Progenitor cell of endocrine pancreas (in vitro differentiated cells): ENCODE measurements at regions not wholly inside any gene's neighbourhood (a gene's known extent, or its start where the extent isn't known, plus 50 kb on each side); places are given as distances from the start of the nearest gene placed in this dataset.

Source experiments
- DNase-seq: peaks from one replicate; pipeline ENCODE4 v3.0.0; 2021; ENCODE audit warnings: low spot score; ENCODE audit not compliant: unreplicated experiment
- H3K27ac Mint-ChIP-seq: 2 replicates; pipeline ENCODE4 v1.8.0; 2021; ENCODE audit warnings: mild to moderate bottlenecking, moderate library complexity, mixed read lengths
- H3K27me3 Mint-ChIP-seq: 2 replicates; pipeline ENCODE4 v1.8.0; 2021; ENCODE audit warnings: mixed read lengths
- H3K36me3 Mint-ChIP-seq: 2 replicates; pipeline ENCODE4 v1.8.0; 2022; ENCODE audit warnings: mixed read lengths; ENCODE audit not compliant: insufficient read depth
- H3K4me1 Mint-ChIP-seq: 2 replicates; pipeline ENCODE4 v1.8.0; 2021; ENCODE audit warnings: low read depth, mixed read lengths
- H3K4me3 Mint-ChIP-seq: 2 replicates; pipeline ENCODE4 v1.8.0; 2021; ENCODE audit warnings: low read depth, mild to moderate bottlenecking, moderate library complexity, mixed read lengths
- H3K9me3 Mint-ChIP-seq: 2 replicates; pipeline ENCODE4 v1.8.0; 2021; ENCODE audit warnings: low read depth, mixed read lengths
- TF ChIP-seq, protein P1 (sequence below): fragments of 200-600 bp; sonication (generic); IDR thresholded peaks from one replicate; pipeline ENCODE4 v1.5.0; 2021; ENCODE audit warnings: antibody characterized with exemption, mild to moderate bottlenecking; ENCODE audit not compliant: unreplicated experiment

DNA sequence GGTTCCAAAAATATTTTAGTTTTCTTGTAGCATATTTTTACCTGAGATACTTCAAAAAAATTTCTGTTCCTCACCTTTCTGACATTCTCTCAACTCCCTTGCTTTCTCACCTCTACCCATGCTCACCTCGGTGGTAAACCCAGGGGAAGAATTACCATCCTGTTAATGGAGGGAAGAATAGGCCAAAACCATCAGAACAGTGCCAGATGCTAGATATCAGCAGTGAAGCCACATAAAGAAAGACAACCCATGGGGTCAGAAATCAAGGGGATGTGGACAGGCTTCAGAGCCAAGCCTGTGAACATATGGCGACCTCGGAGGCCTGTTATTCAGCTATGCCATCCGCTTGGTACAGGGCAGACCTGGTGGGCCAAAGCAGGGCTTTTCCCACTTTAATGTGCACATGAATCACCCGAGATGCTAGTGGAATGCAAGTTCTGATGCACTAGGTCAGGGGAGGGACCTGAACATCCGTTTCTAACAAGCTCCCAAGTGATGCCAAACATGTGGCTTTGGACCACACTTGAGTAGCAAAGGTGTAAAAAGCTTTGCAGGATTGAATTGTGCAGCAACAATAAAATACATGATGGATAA is 125.5 kb downstream of the NPY start:
- no peak for DNase-seq
- Mint-ChIP-seq H3K36me3 (no peaks in the 10 kb centered on the region), H3K9me3 (peaks cover 7% of the 10 kb centered on the region), H3K27ac (no peak overlapping the region), H3K4me1 (peaks cover 1% of the 10 kb centered on the region), H3K4me3 (no peak overlapping the region), H3K27me3 (peaks cover 9% of the 10 kb centered on the region)
- TF ChIP-seq, protein P1, sequence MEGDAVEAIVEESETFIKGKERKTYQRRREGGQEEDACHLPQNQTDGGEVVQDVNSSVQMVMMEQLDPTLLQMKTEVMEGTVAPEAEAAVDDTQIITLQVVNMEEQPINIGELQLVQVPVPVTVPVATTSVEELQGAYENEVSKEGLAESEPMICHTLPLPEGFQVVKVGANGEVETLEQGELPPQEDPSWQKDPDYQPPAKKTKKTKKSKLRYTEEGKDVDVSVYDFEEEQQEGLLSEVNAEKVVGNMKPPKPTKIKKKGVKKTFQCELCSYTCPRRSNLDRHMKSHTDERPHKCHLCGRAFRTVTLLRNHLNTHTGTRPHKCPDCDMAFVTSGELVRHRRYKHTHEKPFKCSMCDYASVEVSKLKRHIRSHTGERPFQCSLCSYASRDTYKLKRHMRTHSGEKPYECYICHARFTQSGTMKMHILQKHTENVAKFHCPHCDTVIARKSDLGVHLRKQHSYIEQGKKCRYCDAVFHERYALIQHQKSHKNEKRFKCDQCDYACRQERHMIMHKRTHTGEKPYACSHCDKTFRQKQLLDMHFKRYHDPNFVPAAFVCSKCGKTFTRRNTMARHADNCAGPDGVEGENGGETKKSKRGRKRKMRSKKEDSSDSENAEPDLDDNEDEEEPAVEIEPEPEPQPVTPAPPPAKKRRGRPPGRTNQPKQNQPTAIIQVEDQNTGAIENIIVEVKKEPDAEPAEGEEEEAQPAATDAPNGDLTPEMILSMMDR, result no peak

DNA sequence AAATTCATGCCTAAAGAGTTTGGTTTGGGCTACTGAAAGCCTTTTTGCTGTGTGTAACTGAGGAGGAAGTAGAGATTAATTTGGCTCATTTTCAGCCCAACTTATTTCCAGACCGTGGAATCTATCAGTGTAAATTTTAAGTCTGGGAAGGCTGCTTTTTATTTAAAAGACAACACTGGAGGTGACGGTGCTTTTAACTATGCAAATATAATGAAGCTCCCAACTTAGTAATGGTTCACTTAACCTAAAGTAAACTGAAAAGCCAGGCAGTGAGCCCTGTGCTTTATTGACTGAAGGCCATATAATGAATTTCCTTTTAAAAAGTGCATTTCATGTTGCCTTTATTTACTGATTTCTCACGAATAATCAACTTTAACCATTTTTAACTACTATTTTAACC is 127.2 kb downstream of the NPY start:
- Mint-ChIP-seq H3K27ac (no peak overlapping the region), H3K9me3 (peaks cover 7% of the 10 kb centered on the region), H3K4me1 (peaks cover 1% of the 10 kb centered on the region), H3K4me3 (no peak overlapping the region), H3K36me3 (no peaks in the 10 kb centered on the region), H3K27me3 (peaks cover 6% of the 10 kb centered on the region)
- TF ChIP-seq, protein P1, result no peak
- DNase-seq, result no peak

DNA sequence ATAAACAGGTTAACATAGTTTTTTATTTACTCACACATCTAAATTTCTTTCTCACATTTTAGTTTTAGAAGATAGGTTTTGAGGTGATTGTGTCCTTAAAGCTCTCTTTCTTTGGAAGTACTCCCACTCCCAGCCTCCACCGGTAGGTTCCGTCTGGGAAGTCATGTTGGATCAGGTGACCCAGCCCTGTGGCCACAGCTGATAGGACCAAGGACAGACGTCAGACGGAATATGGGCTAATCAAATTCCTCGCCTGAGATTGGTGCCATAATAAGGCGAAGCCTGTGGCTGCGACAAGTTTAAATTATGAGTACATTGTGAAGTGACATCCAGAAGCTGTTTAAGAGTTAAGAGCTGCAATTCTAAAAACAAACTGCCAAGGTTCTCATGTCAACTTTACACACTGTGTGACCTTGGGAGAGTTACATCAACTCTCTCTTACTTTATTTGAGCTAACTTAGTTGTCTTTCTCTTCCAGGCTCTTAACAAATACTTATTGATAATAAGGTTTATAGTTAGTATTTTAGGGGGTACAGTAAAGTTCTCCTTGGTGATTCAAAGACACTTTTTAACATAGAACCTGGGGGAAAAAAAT is 133.6 kb downstream of the NPY start:
- Mint-ChIP-seq H3K36me3 (no peaks in the 10 kb centered on the region), H3K9me3 (peaks cover 4% of the 10 kb centered on the region), H3K27me3 (no peaks in the 10 kb centered on the region), H3K27ac (no peak overlapping the region), H3K4me1 (no peaks in the 10 kb centered on the region), H3K4me3 (no peak overlapping the region)
- DNase-seq, result no peak
- TF ChIP-seq, protein P1, result no peak

DNA sequence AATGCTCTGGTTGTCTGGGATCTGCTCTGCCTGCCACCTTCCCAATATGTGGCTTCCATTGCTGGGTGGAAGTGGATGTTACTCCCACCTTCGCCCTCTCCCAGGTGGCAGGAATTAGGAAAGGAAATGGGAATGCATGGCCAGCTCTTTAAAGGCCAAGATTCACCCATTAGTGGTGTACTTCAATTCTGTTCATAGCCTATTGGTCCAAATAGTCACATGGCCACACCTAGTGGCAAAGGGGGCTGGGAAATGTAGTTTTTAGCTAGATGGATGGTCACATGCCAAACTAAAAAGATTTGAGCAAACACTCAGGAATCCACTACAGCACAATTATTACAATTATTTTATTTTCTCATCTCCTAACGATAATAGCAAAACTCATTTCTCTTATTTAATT is 135.1 kb downstream of the NPY start:
- H3K4me1 Mint-ChIP-seq, result no peaks in the 10 kb centered on the region
- peaks cover 2% of the 10 kb centered on the region for H3K9me3 Mint-ChIP-seq
- no peaks in the 10 kb centered on the region for H3K36me3 Mint-ChIP-seq
- DNase-seq, result no peak
- no peaks in the 10 kb centered on the region for H3K27me3 Mint-ChIP-seq
- no peak overlapping the region for H3K4me3 Mint-ChIP-seq
- H3K27ac Mint-ChIP-seq, result no peak overlapping the region
- TF ChIP-seq, protein P1, result no peak

DNA sequence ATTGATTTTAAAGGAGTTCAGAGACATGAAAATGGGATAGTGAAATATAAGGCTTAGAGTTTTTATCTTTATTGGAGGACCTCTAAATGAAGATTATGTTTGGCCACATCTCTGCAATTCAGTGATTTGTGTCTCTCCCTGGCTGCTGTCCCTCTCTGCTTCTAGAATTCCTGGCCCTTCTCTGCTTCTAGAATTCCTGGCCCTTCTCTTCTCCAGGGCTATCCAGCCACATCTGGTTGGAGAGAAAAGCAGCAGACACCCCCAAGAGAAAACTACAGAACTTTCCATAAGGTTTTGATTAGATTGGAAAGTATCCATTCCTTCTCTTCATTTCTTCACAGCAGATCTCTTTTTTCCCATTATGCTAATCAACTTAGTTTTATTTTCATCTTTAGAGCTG is 135.5 kb downstream of the NPY start:
- no peak overlapping the region for H3K27ac Mint-ChIP-seq
- TF ChIP-seq, protein P1, result no peak
- no peaks in the 10 kb centered on the region for H3K4me1 Mint-ChIP-seq
- H3K36me3 Mint-ChIP-seq, result no peaks in the 10 kb centered on the region
- H3K4me3 Mint-ChIP-seq, result no peak overlapping the region
- H3K27me3 Mint-ChIP-seq, result no peaks in the 10 kb centered on the region
- no peak for DNase-seq
- H3K9me3 Mint-ChIP-seq, result no peaks in the 10 kb centered on the region
